K562 (cell line): ENCODE measurements at regions not wholly inside any gene's neighbourhood (a gene's known extent, or its start where the extent isn't known, plus 50 kb on each side); places are given as distances from the start of the nearest gene placed in this dataset.

ENCODE experiments used
- ATAC-seq: fragments of 200-7000 bp; cut with Tn5 transposase; 3 replicates; pipeline ENCODE4 v1.9.1; 2020; ENCODE audit warnings: moderate library complexity
- BruUV-seq: library from RNA; stranded (reverse); fragments of 400-500 nt; replicated peaks from 2 replicates; lab custom pipeline; 2021; lab: Mats Ljungman, UMichigan
- CTCF ChIA-PET: fragments of 300-600 bp; formaldehyde crosslinking; extraction: SDS; loops from one replicate; lab custom pipeline; 2021; ENCODE audit warnings: low intra/inter-chr PET ratio; lab: Yijun Ruan, JAX
- POLR2A ChIA-PET: fragments of 300-600, 350-650 bp; sonication (Branson Sonifier 250); formaldehyde crosslinking; extraction: SDS; loops from one replicate; lab custom pipeline; 2021; ENCODE audit warnings: antibody characterized with exemption, inconsistent platforms; lab: Yijun Ruan, JAX
- DNase-seq, 4 experiments: peaks; one replicate each; pipeline versions ENCODE4 v3.0.0 to v3.0.0-alpha.2; 2011 to 2018; ENCODE audit warnings: low spot score in 3 of 4, mixed read lengths in 3 of 4; ENCODE audit errors: extremely low read depth in 1 of 4
- FAIRE-seq: peaks from 2 replicates; lab custom pipeline; 2011; peaks lifted over from hg19 to GRCh38; lab: Jason Lieb, UNC
- H2AFZ ChIP-seq: 2 replicates; pipeline ENCODE4 v1.6.0; 2011; ENCODE audit warnings: low read depth, low read length, control low read depth, inconsistent platforms
- H3K27ac ChIP-seq: fragments of 200-600 bp; 3 replicates; pipeline ENCODE4 v1.8.0; 2011; ENCODE audit warnings: low read depth, mild to moderate bottlenecking, control low read depth, inconsistent platforms, low read length, moderate library complexity, mixed read lengths; ENCODE audit errors: extremely low read depth
- H3K27me3 ChIP-seq, 2 experiments: fragments of 300-600 bp in 1 of 2; 2 replicates in 1 of 2; 3 replicates in 1 of 2; pipeline versions ENCODE4 v1.6.0 to v1.8.0; 2011; ENCODE audit warnings: inconsistent platforms in 2 of 2, low read length in 2 of 2, mild to moderate bottlenecking in 1 of 2, mixed read lengths in 1 of 2, moderate library complexity in 1 of 2; ENCODE audit not compliant: control insufficient read depth in 2 of 2, insufficient read depth in 2 of 2
- H3K36me3 ChIP-seq: fragments of 300-600 bp; 3 replicates; pipeline ENCODE4 v1.8.0; 2011; ENCODE audit warnings: mild to moderate bottlenecking, low read length, inconsistent platforms; ENCODE audit not compliant: control insufficient read depth, insufficient read depth
- H3K4me1 ChIP-seq, 2 experiments: fragments of 200-600 bp in 1 of 2; replicated peaks in 1 of 2; 2 replicates in 1 of 2; 3 replicates in 1 of 2; pipeline versions ENCODE4 v1.5.1 to v1.8.0; 2011; ENCODE audit warnings: inconsistent platforms in 2 of 2, low read length in 2 of 2, mild to moderate bottlenecking in 1 of 2, mixed read lengths in 1 of 2, moderate library complexity in 1 of 2; ENCODE audit not compliant: control insufficient read depth in 2 of 2, insufficient read depth in 2 of 2
- H3K4me2 ChIP-seq: 2 replicates; pipeline ENCODE4 v1.6.1; 2011; ENCODE audit warnings: low read length, control low read depth, inconsistent platforms, mixed read lengths; ENCODE audit not compliant: insufficient read depth
- H3K4me3 ChIP-seq: fragments of 200-600 bp; sonication (generic), shearing (Covaris generic); 2 replicates; pipeline ENCODE4 v1.5.1; 2016; ENCODE audit warnings: control low read depth, inconsistent platforms
- H3K79me2 ChIP-seq: fragments of 200-600 bp; 3 replicates; pipeline ENCODE4 v1.8.0; 2011; ENCODE audit warnings: low read length, inconsistent platforms; ENCODE audit not compliant: control insufficient read depth, insufficient read depth
- H3K9ac ChIP-seq, 2 experiments: 2 replicates each; pipeline versions ENCODE4 v1.6.0 to v1.6.1; 2011; ENCODE audit warnings: low read depth in 2 of 2, low read length in 2 of 2, control low read depth in 1 of 2, inconsistent platforms in 1 of 2, mild to moderate bottlenecking in 1 of 2, mixed read lengths in 1 of 2; ENCODE audit not compliant: insufficient read depth in 1 of 2
- H3K9me1 ChIP-seq: one replicate; pipeline ENCODE4 v1.6.0; 2011; ENCODE audit warnings: inconsistent platforms, mild to moderate bottlenecking, low read length, moderate library complexity; ENCODE audit not compliant: control insufficient read depth, insufficient read depth
- H3K9me3 ChIP-seq: replicated peaks from 2 replicates; pipeline ENCODE4 v1.5.1; 2011; ENCODE audit warnings: low read depth, low read length, inconsistent platforms; ENCODE audit not compliant: control insufficient read depth, insufficient read depth
- H4K20me1 ChIP-seq: replicated peaks from 2 replicates; pipeline ENCODE4 v1.6.1; 2011; ENCODE audit warnings: low read length, inconsistent platforms, mixed read lengths; ENCODE audit not compliant: control insufficient read depth, insufficient read depth
- ARNT ChIP-seq, 2 experiments: fragments of 450-650 bp; IDR thresholded peaks; 2 replicates each; pipeline ENCODE4 v1.6.1; 2016; ENCODE audit warnings: mild to moderate bottlenecking in 1 of 2
- BHLHE40 ChIP-seq: IDR thresholded peaks from 2 replicates; pipeline ENCODE4 v1.6.1; 2011; ENCODE audit warnings: low read length, improper control_type of control experiment
- CHD1 ChIP-seq: fragments of 200-600 bp; sonication (generic); IDR thresholded peaks from one replicate; pipeline ENCODE4 v1.6.1; 2012; ENCODE audit warnings: mild to moderate bottlenecking, moderate library complexity, low read length, inconsistent platforms
- IFI16 ChIP-seq: fragments of 250-450 bp; sonication (Bioruptor Pico); IDR thresholded peaks from 2 replicates; pipeline ENCODE4 v2.1.2; 2022; ENCODE audit warnings: mild to moderate bottlenecking, inconsistent platforms
- NONO ChIP-seq, 2 experiments: fragments of 200-400 bp in 1 of 2; fragments of 450-650 bp in 1 of 2; formaldehyde crosslinking in 1 of 2; IDR thresholded peaks; 2 replicates each; pipeline ENCODE4 v1.6.1; 2017; ENCODE audit warnings: low read depth in 2 of 2, mild to moderate bottlenecking in 2 of 2, moderate library complexity in 2 of 2, low read length in 1 of 2
- PML ChIP-seq: IDR thresholded peaks from 2 replicates; pipeline ENCODE4 v1.6.1; 2012; ENCODE audit warnings: low read length, inconsistent platforms
- ZNF140 ChIP-seq: fragments of 250-450 bp; sonication (Bioruptor Pico); IDR thresholded peaks from 2 replicates; pipeline ENCODE4 v1.8.0; 2021; ENCODE audit warnings: moderate library complexity, mild to moderate bottlenecking, inconsistent platforms
- ZNF232 ChIP-seq: sonication (generic); formaldehyde crosslinking; IDR thresholded peaks from 2 replicates; pipeline ENCODE4 v1.8.0; 2022; ENCODE audit warnings: mild to moderate bottlenecking, missing genetic modification reagents
- ZNF3 ChIP-seq: fragments of 250-450 bp; sonication (Bioruptor Pico); IDR thresholded peaks from 2 replicates; pipeline ENCODE4 v1.5.0; 2021; ENCODE audit warnings: mild to moderate bottlenecking, moderate library complexity
- WGBS: fragments of 100-300 bp; shearing (Covaris generic); methylation state at CpG from one replicate; pipeline ENCODE4 v1.1.6; 2016; ENCODE audit warnings: low coverage, mixed read lengths; ENCODE audit not compliant: insufficient coverage; ENCODE audit errors: missing lambda C conversion rate; 5-methylcytosine and 5-hydroxymethylcytosine counted together
- in situ Hi-C: fragments of 300-500 bp; cut with MboI; formaldehyde crosslinking; loops from 4 replicates; pipeline ENCODE4 v1.15.0; 2018; ENCODE audit warnings: inconsistent platforms, mixed read lengths
- intact Hi-C: fragments of 100-400 bp; cut with micrococcal nuclease; formaldehyde crosslinking; loops from 2 replicates; pipeline ENCODE4 v1.14.2; 2022
- TF ChIP-seq, protein P1 (sequence below): fragments of 450-650 bp; IDR thresholded peaks from 2 replicates; pipeline ENCODE4 v1.6.1; 2018; ENCODE audit warnings: mild to moderate bottlenecking, low read depth; ENCODE audit not compliant: partially characterized antibody
- TF ChIP-seq, protein P2 (sequence below): conservative IDR thresholded peaks from 2 replicates; pipeline ENCODE4 v1.6.1; 2011; ENCODE audit warnings: low read depth, mild to moderate bottlenecking, low read length; ENCODE audit not compliant: control insufficient read depth
- TF ChIP-seq, protein P3 (sequence below): fragments of 450-650 bp; formaldehyde crosslinking; IDR thresholded peaks from 2 replicates; pipeline ENCODE4 v1.4.0; 2020; ENCODE audit warnings: mild to moderate bottlenecking, moderate library complexity

DNA sequence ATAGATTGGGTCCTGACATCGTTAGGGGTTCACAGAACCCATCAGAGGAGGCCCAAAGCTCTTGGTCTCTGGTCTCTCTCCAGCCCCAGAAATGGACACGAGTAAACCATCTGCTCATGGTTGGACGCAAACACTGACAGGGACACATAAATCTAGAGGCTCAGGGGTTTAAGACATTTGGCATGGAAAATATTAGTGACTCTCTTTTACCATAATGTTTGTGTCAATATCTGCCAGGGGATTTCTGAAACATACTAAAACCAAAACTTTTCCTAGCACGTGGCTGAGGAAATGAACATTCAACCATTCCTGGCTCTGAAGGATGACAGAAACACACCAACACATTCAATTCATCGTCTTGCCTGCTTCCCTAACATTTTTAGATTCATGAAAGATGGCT, 226.2 kb downstream of the SP3 start:
- Histone ChIP-seq H3K27ac (no peak overlapping the region), H4K20me1 (no peaks in the 10 kb centered on the region), H3K4me2 (no peak overlapping the region), H3K4me3 (no peak overlapping the region), H3K4me1 (no peaks in the 10 kb centered on the region), H3K36me3 (no peaks in the 10 kb centered on the region), H2AFZ (no peak overlapping the region), H3K27me3 (peaks cover 9 to 13% of the 10 kb centered on the region in 2 experiments), H3K9ac (no peak overlapping the region), H3K9me3 (no peaks in the 10 kb centered on the region)
- WGBS = under 1% methylated on average over 5 of the region's 5 CpGs
- no peak for ATAC-seq
- no TSS peak for BruUV-seq
- FAIRE-seq = no peak
- POLR2A ChIA-PET = no interaction called here
- intact Hi-C loops = no loop called here
- in situ Hi-C loops = no loop called here
- no peak for DNase-seq
- CTCF ChIA-PET = no interaction called here
- TF ChIP-seq, protein P1, sequence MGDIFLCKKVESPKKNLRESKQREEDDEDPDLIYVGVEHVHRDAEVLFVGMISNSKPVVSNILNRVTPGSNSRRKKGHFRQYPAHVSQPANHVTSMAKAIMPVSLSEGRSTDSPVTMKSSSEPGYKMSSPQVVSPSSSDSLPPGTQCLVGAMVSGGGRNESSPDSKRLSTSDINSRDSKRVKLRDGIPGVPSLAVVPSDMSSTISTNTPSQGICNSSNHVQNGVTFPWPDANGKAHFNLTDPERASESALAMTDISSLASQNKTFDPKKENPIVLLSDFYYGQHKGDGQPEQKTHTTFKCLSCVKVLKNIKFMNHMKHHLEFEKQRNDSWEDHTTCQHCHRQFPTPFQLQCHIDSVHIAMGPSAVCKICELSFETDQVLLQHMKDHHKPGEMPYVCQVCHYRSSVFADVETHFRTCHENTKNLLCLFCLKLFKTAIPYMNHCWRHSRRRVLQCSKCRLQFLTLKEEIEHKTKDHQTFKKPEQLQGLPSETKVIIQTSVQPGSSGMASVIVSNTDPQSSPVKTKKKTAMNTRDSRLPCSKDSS = no peak
- TF ChIP-seq, protein P2, sequence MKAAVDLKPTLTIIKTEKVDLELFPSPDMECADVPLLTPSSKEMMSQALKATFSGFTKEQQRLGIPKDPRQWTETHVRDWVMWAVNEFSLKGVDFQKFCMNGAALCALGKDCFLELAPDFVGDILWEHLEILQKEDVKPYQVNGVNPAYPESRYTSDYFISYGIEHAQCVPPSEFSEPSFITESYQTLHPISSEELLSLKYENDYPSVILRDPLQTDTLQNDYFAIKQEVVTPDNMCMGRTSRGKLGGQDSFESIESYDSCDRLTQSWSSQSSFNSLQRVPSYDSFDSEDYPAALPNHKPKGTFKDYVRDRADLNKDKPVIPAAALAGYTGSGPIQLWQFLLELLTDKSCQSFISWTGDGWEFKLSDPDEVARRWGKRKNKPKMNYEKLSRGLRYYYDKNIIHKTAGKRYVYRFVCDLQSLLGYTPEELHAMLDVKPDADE = no peak
- TF ChIP-seq BHLHE40 = no peak
- TF ChIP-seq NONO (IDR thresholded peaks at IDR 0.05; ENCODE audit: low read depth in 2 of 2, low read length in 1 of 2) = no peak
- TF ChIP-seq ZNF140 (CRISPR knock-in tag) = no peak
- TF ChIP-seq ZNF232 (CRISPR knock-in tag) = no peak
- TF ChIP-seq IFI16 (CRISPR knock-in tag) = no peak
- TF ChIP-seq ARNT (IDR thresholded peaks at IDR 0.05) = no peak
- no peak for TF ChIP-seq CHD1
- TF ChIP-seq, protein P3, sequence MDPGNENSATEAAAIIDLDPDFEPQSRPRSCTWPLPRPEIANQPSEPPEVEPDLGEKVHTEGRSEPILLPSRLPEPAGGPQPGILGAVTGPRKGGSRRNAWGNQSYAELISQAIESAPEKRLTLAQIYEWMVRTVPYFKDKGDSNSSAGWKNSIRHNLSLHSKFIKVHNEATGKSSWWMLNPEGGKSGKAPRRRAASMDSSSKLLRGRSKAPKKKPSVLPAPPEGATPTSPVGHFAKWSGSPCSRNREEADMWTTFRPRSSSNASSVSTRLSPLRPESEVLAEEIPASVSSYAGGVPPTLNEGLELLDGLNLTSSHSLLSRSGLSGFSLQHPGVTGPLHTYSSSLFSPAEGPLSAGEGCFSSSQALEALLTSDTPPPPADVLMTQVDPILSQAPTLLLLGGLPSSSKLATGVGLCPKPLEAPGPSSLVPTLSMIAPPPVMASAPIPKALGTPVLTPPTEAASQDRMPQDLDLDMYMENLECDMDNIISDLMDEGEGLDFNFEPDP (CRISPR knock-in tag) = no peak
- no peak for TF ChIP-seq ZNF3 (CRISPR knock-in tag)
- TF ChIP-seq PML = no peak
- TF ChIP-seq, all 486 proteins: peak for 0
- H3K9me1 ChIP-seq = no peaks in the 10 kb centered on the region
- no peaks in the 10 kb centered on the region for H3K79me2 ChIP-seq
